ENCODE measurements at regions not wholly inside any gene's neighbourhood (a gene's known extent, or its start where the extent isn't known, plus 50 kb on each side); places are given as distances from the start of the nearest gene placed in this dataset.

DNA sequence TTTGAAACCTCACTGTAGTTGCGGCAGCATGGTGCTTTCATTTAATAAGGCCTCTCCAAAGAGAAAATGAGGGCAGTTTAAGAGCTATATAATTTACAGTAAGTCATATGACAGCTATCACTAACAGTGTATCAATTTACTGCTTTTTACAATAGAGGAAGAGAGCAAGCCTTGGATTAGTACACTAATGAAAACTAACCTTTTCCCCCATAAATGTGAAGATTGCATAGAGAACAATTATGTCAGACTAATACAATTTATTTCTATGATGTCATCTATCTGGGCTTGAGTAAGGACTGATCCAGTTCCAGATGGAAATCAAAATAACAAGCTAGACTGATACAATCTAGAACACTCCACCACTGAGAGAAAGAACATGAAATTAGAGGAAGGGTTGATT, 78.1 kb upstream of the FAM83B start:
- DNase-seq: no peak
- ATAC-seq: no peak
- Mint-ChIP-seq H3K27ac (no peak overlapping the region), H3K4me1 (no peaks in the 10 kb centered on the region), H3K9me3 (peaks cover 0 to 4% of the 10 kb centered on the region in 2 donors), H3K4me3 (no peak overlapping the region), H3K27me3 (no peaks in the 10 kb centered on the region)

DNA sequence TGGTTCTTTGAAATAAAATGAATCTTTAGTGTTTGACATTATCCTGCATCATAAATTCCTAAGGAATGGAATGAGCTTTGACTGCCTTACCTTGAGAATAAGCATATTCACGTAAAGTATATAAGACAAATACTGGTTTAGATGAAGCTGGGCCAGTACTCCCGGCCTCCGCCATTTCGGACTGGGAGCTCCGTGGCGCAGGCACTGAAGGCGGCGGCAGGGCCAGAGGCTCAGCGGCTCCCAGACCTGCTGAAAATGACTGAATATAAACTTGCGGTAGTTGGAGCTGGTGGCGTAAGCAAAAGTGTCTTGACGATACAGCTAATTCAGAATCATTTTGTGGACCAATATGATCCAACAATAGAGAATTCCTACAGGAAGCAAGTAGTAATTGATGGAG, 76.2 kb upstream of the FAM83B start:
- no peak overlapping the region for H3K27ac Mint-ChIP-seq
- no peak for DNase-seq
- H3K9me3 Mint-ChIP-seq: no peaks in the 10 kb centered on the region
- H3K4me3 Mint-ChIP-seq: no peak overlapping the region
- no peaks in the 10 kb centered on the region for H3K27me3 Mint-ChIP-seq
- ATAC-seq: no peak
- no peaks in the 10 kb centered on the region for H3K4me1 Mint-ChIP-seq

DNA sequence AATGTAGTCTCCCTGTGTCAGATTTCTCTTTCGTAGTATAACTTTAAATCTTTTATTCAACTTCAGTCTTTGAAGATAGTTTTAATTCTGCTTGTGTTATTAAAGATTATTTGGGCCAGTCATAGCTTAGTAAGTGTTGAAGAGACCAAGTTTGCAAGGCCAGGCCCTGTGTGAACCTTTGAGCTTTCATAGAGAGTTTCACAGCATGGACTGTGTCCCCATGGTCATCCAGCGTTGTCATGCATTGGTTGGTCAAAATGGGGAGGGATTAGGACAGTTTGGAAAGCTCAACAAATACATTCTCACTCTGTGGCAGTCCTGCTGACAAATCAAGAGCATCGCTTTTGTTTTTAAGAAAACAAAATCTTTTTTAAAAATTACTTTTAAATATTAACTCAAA, 74.6 kb upstream of the FAM83B start:
- Mint-ChIP-seq H3K27ac (no peak overlapping the region), H3K27me3 (no peaks in the 10 kb centered on the region), H3K4me1 (no peaks in the 10 kb centered on the region), H3K4me3 (no peak overlapping the region), H3K9me3 (no peaks in the 10 kb centered on the region)
- DNase-seq (no peak), ATAC-seq (no peak)

DNA sequence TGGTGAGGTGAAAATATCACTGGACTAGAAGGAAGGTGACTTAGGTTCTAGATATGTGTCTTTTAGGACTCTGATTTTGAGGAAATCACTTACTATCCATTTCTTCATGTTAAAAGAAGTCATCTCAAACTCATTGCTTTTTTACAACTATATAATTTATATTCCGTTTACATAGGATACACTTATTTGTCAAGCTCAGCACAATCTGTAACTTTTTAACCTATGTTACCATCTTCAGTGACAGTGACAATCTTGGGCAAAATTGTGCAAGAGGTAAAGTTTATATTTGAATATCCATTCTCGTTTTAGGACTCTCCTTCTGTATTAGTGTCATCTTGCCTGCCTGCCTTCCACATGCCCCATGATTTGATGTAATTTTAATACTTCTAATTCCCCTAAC, 74.0 kb upstream of the FAM83B start:
- ATAC-seq (no peak), DNase-seq (no peak)
- Mint-ChIP-seq H3K4me3 (no peak overlapping the region), H3K9me3 (peaks cover 0 to 5% of the 10 kb centered on the region in 2 donors), H3K4me1 (no peaks in the 10 kb centered on the region), H3K27ac (no peak overlapping the region), H3K27me3 (no peaks in the 10 kb centered on the region)

DNA sequence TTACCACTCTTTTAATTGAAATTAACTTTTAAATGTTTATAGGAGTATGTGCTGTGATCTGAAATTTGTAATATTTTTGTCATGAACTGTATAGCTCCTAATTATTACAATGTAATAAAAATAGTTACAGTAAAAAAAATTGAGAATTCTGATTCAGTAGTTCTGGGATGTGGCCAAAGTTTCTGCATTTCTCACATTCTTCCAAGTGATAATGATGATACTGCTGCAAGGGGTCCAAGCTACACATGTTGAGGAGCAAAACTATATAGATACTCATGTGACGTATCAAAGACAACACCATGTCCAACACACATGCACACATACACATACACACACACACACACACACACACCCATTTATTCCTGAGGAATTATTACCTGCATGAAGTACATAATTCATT, 71.0 kb upstream of the FAM83B start:
- Mint-ChIP-seq H3K4me1 (no peaks in the 10 kb centered on the region), H3K9me3 (peaks cover 0 to 7% of the 10 kb centered on the region in 2 donors), H3K27ac (no peak overlapping the region), H3K27me3 (no peaks in the 10 kb centered on the region), H3K4me3 (no peak overlapping the region)
- DNase-seq (no peak), ATAC-seq (no peak)

DNA sequence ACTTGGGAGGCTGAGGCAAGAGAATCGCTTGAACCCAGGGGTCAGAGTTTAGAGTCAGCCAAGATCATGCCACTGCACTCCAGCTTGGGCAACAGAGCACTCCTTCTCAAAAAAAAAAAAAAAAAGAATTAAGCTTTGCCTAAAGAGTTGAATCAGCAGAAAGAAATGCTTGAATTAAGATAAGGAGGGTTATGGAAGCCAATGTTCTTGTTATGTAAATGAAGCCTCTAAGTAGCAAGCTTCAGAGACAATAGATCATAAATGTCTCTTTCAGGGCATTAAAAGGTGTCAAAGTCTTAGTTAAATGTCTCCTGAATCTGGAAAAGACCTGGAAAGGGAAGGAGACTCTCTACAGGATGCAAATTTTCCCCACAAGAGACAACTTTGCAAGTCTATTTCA, 69.7 kb upstream of the FAM83B start:
- DNase-seq (no peak), ATAC-seq (no peak)
- Mint-ChIP-seq H3K9me3 (peaks cover 0 to 7% of the 10 kb centered on the region in 2 donors), H3K27me3 (no peaks in the 10 kb centered on the region), H3K4me3 (no peak overlapping the region), H3K27ac (no peak overlapping the region), H3K4me1 (no peaks in the 10 kb centered on the region)

DNA sequence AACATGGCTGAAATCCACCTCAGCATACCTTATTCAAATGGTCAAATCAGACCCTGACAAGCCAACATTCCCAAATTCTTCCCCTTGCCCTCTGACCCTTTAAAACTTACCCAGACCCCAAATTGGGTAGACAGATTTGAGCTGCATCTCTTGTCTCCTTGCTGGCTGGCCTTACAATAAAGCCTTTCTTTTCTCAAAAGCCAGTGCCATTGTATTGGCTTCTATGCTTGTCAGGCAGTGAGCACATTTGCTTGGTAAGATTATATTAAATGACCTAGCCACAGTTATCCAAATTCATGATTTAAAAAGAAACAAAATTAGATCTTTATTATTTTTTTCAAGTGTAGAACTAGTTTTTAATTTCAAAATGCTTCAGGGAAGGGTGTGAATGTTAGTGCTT, 67.8 kb upstream of the FAM83B start:
- no peak overlapping the region for H3K4me3 Mint-ChIP-seq
- H3K4me1 Mint-ChIP-seq: no peaks in the 10 kb centered on the region
- H3K27ac Mint-ChIP-seq: no peak overlapping the region
- H3K27me3 Mint-ChIP-seq: no peaks in the 10 kb centered on the region
- no peak for DNase-seq
- H3K9me3 Mint-ChIP-seq: peaks cover 0 to 7% of the 10 kb centered on the region in 2 donors
- ATAC-seq: no peak

DNA sequence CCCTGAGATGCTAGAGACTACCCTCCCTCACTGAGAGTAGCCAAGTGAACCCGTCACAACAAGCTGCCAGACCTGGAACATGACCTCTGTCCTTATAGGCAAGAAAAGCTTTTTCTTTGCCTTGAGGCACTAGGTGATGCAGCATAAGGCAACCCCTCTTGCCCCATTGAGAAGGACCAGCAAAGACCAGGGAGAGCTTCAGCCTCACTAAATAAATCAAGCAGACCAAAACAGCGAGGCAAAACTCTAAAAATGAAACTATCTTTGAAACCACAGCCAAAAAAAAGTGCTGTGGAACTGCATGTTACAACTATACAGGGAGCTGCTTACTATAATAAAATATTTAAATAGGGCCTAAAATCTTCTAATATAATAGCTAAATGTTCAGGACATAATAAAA, 62.6 kb upstream of the FAM83B start:
- H3K9me3 Mint-ChIP-seq: peaks cover 0 to 9% of the 10 kb centered on the region in 2 donors
- H3K4me1 Mint-ChIP-seq: no peaks in the 10 kb centered on the region
- H3K27ac Mint-ChIP-seq: no peak overlapping the region
- H3K4me3 Mint-ChIP-seq: no peak overlapping the region
- no peak for DNase-seq
- no peaks in the 10 kb centered on the region for H3K27me3 Mint-ChIP-seq
- ATAC-seq: no peak

DNA sequence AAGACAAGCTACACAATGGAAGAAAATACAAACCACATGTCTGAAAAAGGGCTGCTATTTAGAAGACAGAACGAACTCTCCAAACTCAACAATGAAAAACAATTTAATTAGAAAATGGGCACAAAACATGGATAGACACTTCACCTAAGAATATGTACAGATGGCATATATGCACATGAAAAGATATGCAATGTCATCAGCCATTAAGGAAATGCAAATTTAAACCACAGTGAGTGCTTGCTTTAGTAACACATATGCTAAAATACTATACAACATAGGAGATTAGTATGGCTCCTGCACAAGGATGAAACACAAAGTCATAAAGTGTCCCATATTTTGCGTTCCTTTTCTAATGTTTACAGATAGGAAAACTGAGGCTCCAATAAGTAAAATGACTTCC, 60.4 kb upstream of the FAM83B start:
- Mint-ChIP-seq H3K27ac (no peak overlapping the region), H3K9me3 (peaks cover 0 to 9% of the 10 kb centered on the region in 2 donors), H3K4me1 (no peaks in the 10 kb centered on the region), H3K4me3 (no peak overlapping the region), H3K27me3 (no peaks in the 10 kb centered on the region)
- DNase-seq (no peak), ATAC-seq (no peak)

DNA sequence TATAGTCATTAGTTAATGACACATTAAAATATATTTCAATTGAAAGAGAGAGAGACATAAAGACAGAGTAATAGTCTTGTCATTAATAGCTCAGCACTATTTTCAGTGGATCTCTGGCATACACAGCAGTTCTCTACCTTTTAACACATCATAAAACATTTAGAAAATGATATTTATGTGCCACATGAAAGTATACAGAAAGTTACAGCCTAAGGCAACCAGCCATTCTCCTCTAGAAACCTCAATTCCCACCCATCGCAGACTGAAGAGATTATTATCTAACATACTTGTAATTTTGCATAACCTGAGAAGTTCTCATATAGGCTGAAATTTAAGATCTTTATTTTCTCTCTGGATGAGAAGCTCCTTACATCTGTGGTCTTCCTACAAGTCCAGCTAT, 58.7 kb upstream of the FAM83B start:
- no peaks in the 10 kb centered on the region for H3K27me3 Mint-ChIP-seq
- H3K4me3 Mint-ChIP-seq: no peak overlapping the region
- no peak overlapping the region for H3K27ac Mint-ChIP-seq
- ATAC-seq (no peak), DNase-seq (no peak)
- peaks cover 0 to 16% of the 10 kb centered on the region in 2 donors for H3K9me3 Mint-ChIP-seq
- no peaks in the 10 kb centered on the region for H3K4me1 Mint-ChIP-seq
